ENCODE measurements at regions not wholly inside any gene's neighbourhood (a gene's known extent, or its start where the extent isn't known, plus 50 kb on each side); places are given as distances from the start of the nearest gene placed in this dataset.
A peak's percentile ranks its signal among the peaks of the same experiment; 100 is the strongest.

DNA sequence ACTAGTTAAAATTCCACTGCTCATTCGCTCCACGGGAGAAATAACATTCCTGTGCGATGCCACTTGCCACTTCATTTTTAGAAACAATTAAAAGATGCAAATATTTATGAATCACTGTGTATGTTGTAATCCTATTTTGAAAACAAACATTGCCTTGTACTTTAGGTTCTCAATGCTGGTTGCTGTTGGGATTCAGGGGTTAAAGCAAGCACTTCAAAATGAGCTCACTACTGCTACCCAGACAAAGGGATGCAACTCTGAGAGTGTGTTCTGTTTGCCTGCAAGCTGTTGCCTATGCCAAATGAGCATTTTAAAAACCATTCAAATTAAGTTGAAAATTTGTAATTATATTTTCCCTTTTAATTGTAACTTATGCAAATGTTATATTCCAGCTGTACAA, 87.5 kb downstream of the RWDD3 start:
- peaks cover 0 to 5% (median 0%) of the 10 kb centered on the region in 4 donors for H3K4me1 ChIP-seq
- intact Hi-C loops (cut with DNase I): no loop called here
- no peaks in the 10 kb centered on the region for H3K9me3 ChIP-seq
- TF ChIP-seq POLR2A (IDR thresholded peaks at IDR 0.05): no peak
- TF ChIP-seq, protein P1, sequence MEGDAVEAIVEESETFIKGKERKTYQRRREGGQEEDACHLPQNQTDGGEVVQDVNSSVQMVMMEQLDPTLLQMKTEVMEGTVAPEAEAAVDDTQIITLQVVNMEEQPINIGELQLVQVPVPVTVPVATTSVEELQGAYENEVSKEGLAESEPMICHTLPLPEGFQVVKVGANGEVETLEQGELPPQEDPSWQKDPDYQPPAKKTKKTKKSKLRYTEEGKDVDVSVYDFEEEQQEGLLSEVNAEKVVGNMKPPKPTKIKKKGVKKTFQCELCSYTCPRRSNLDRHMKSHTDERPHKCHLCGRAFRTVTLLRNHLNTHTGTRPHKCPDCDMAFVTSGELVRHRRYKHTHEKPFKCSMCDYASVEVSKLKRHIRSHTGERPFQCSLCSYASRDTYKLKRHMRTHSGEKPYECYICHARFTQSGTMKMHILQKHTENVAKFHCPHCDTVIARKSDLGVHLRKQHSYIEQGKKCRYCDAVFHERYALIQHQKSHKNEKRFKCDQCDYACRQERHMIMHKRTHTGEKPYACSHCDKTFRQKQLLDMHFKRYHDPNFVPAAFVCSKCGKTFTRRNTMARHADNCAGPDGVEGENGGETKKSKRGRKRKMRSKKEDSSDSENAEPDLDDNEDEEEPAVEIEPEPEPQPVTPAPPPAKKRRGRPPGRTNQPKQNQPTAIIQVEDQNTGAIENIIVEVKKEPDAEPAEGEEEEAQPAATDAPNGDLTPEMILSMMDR (IDR thresholded peaks at IDR 0.05): no peak
- TF ChIP-seq POLR2AphosphoS5 (IDR thresholded peaks at IDR 0.05): no peak
- WGBS, 2 donors: 63 to 71% methylated on average over 3 of the region's 3 CpGs
- no peaks in the 10 kb centered on the region for H3K27me3 ChIP-seq
- H3K4me3 ChIP-seq: peak overlapping the region in 1 of 4 donors; percentile 6
- no peak for DNase-seq
- no peaks in the 10 kb centered on the region for H3K36me3 ChIP-seq
- H3K27ac ChIP-seq: no peak overlapping the region

DNA sequence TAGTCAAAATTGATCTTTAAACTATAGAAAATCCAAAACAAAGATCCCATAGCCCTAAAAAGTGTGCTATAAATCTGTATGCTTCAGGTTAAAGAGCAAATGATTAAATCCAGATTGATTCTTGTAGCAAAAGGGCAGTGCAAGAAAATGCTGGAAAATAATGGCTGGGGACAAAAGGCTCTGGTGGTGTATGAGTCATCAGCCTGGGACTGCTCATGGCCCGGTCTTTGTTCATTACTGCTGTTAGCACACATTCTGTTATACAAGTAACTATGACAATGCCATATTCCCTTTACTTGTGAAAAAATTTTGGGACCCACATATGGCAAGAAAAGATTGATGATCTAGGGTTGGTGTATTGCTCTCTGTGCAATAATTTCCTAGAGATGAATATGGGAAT, 89.1 kb downstream of the RWDD3 start:
- WGBS, 2 donors: 14 to 76% methylated on average over 1 of the region's 1 CpG
- Histone ChIP-seq H3K36me3 (no peaks in the 10 kb centered on the region), H3K4me1 (peaks cover 0 to 5% (median 0%) of the 10 kb centered on the region in 4 donors), H3K27ac (no peak overlapping the region), H3K4me3 (no peak overlapping the region), H3K9me3 (no peaks in the 10 kb centered on the region), H3K27me3 (no peaks in the 10 kb centered on the region)
- no peak for DNase-seq
- intact Hi-C loops (cut with DNase I): no loop called here
- TF ChIP-seq EP300 (IDR thresholded peaks at IDR 0.05) (no peak), POLR2AphosphoS5 (IDR thresholded peaks at IDR 0.05) (no peak), POLR2A (IDR thresholded peaks at IDR 0.05) (no peak)
- TF ChIP-seq, protein P1 (IDR thresholded peaks at IDR 0.05): no peak

DNA sequence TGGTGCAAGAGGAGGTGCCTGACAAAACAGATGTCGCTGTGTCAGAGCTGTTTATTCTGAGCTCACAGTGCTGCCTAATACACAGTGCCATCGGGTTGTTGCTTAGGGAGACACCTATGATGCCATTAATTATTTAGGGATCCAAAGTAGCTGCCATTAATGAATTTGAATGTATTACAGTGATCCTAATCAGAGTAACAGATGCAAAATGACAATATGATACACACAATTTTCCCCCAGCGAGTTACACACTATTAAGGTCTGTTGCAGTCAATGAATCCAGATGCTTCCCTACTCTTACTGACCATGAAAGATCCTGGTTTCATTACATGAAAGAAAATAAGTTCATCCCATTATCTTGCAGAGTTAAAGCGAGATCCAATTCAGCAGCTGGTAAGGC, 91.3 kb downstream of the RWDD3 start:
- TF ChIP-seq, protein P1 (IDR thresholded peaks at IDR 0.05): no peak
- TF ChIP-seq POLR2A (IDR thresholded peaks at IDR 0.05) (no peak), POLR2AphosphoS5 (IDR thresholded peaks at IDR 0.05) (no peak), EP300 (IDR thresholded peaks at IDR 0.05) (no peak)
- no peak for DNase-seq
- H3K27ac ChIP-seq: no peak overlapping the region
- H3K36me3 ChIP-seq: no peaks in the 10 kb centered on the region
- 87 to 88% methylated on average over 4 of the region's 4 CpGs for WGBS, 2 donors
- H3K9me3 ChIP-seq: no peaks in the 10 kb centered on the region
- H3K4me3 ChIP-seq: no peak overlapping the region
- peaks cover 0 to 5% (median 0%) of the 10 kb centered on the region in 4 donors for H3K4me1 ChIP-seq
- H3K27me3 ChIP-seq: no peaks in the 10 kb centered on the region
- intact Hi-C loops (cut with DNase I): no loop called here

DNA sequence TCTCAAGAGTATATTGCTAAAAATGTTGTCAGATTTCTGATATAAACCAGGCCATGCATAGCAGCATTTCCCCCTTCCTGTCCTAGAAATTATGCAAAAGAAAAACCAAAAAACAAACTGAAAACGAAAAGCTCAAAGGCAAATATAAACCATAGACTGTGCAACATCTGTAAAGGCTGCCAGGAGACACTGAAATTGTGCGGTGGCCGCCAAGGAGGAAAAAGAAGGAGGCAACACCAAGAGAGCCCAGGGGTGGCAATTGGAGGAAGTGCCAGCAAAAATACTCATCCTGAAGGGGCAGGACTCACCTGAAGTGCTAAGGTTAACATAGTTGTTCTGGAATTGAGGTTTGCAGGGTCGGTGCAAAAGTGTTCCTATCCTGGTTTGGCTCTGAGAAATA, 92.0 kb downstream of the RWDD3 start:
- WGBS, 2 donors: 48 to 53% methylated on average over 4 of the region's 4 CpGs
- Histone ChIP-seq H3K9me3 (no peaks in the 10 kb centered on the region), H3K27ac (no peak overlapping the region), H3K4me3 (no peak overlapping the region), H3K4me1 (peaks cover 0 to 5% (median 0%) of the 10 kb centered on the region in 4 donors), H3K36me3 (no peaks in the 10 kb centered on the region), H3K27me3 (no peaks in the 10 kb centered on the region)
- TF ChIP-seq POLR2AphosphoS5 (IDR thresholded peaks at IDR 0.05): no peak
- TF ChIP-seq EP300 (IDR thresholded peaks at IDR 0.05): no peak
- intact Hi-C loops (cut with DNase I): no loop called here
- DNase-seq: no peak

DNA sequence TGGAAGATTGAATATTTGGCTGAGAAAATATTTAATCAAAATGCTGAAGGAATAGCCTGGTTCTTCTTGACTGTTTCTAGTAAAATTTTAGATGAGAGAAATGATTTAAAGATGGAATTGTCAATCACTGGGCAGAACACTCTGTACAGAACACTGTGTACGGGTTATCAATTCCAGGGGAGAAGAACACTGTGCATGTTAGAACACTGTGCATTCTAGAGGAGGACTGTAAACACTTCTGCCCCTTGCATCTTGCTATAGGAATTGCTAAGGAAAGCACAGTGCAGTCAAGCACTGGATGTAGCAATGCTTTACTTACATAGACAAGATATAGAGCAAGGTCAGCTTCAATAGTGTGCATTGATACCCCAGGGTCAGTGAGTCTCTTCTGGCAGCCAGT, 98.7 kb downstream of the RWDD3 start:
- intact Hi-C loops (cut with DNase I): no loop called here
- H3K27me3 ChIP-seq: no peaks in the 10 kb centered on the region
- 93 to 95% methylated on average over 1 of the region's 1 CpG for WGBS, 2 donors
- no peaks in the 10 kb centered on the region for H3K36me3 ChIP-seq
- H3K4me3 ChIP-seq: no peak overlapping the region
- no peak for DNase-seq
- no peaks in the 10 kb centered on the region for H3K4me1 ChIP-seq
- TF ChIP-seq, protein P1 (IDR thresholded peaks at IDR 0.05): no peak
- TF ChIP-seq POLR2A (IDR thresholded peaks at IDR 0.05) (no peak), EP300 (IDR thresholded peaks at IDR 0.05) (no peak), POLR2AphosphoS5 (IDR thresholded peaks at IDR 0.05) (no peak)
- no peaks in the 10 kb centered on the region for H3K9me3 ChIP-seq
- no peak overlapping the region for H3K27ac ChIP-seq

All from sigmoid colon (tissue), 6 donors.